H1 (cell line): ENCODE measurements at regions not wholly inside any gene's neighbourhood (a gene's known extent, or its start where the extent isn't known, plus 50 kb on each side); places are given as distances from the start of the nearest gene placed in this dataset.

ENCODE experiments used
- CTCF ChIA-PET: fragments of 300-600 bp; sonication (Branson Sonifier 250); formaldehyde crosslinking; loops from one replicate; lab custom pipeline; 2021; ENCODE audit not compliant: partially characterized antibody; lab: Charles Lee
- POLR2A ChIA-PET: fragments of 300-600 bp; sonication (Branson Sonifier 250); formaldehyde crosslinking; loops from one replicate; lab custom pipeline; 2021; ENCODE audit warnings: inconsistent platforms; ENCODE audit not compliant: partially characterized antibody; lab: Charles Lee
- DNase-seq, 2 experiments: peaks; one replicate each; pipeline versions ENCODE4 v3.0.0 to v3.0.0-alpha.2; 2010 to 2022; ENCODE audit warnings: low spot score in 2 of 2, low read depth in 1 of 2, mixed read lengths in 1 of 2
- FAIRE-seq: peaks from 2 replicates; lab custom pipeline; 2011; peaks lifted over from hg19 to GRCh38; lab: Jason Lieb, UNC
- H2AFZ ChIP-seq: 2 replicates; pipeline ENCODE4 v1.8.1; 2012; ENCODE audit warnings: low read length, inconsistent platforms
- H2AK5ac ChIP-seq: 2 replicates; pipeline ENCODE4 v1.6.1; 2013; ENCODE audit warnings: low read depth, low read length
- H2BK120ac ChIP-seq: replicated peaks from 2 replicates; pipeline ENCODE3; 2013; ENCODE audit warnings: low read depth, low read length, inconsistent platforms
- H2BK12ac ChIP-seq: 2 replicates; pipeline ENCODE4 v1.6.1; 2013; ENCODE audit warnings: low read depth, low read length
- H2BK15ac ChIP-seq: 2 replicates; pipeline ENCODE4 v1.6.1; 2013; ENCODE audit warnings: low read length
- H2BK20ac ChIP-seq: 2 replicates; pipeline ENCODE4 v1.6.1; 2013; ENCODE audit warnings: low read length
- H2BK5ac ChIP-seq: 2 replicates; pipeline ENCODE4 v1.6.1; 2013; ENCODE audit warnings: low read depth, low read length
- H3K14ac ChIP-seq: 2 replicates; pipeline ENCODE4 v1.6.1; 2013; ENCODE audit warnings: inconsistent platforms; ENCODE audit not compliant: insufficient read length
- H3K18ac ChIP-seq: 2 replicates; pipeline ENCODE4 v1.6.1; 2013; ENCODE audit warnings: low read length; ENCODE audit errors: extremely low read depth
- H3K23ac ChIP-seq: 2 replicates; pipeline ENCODE4 v1.6.1; 2013; ENCODE audit warnings: inconsistent platforms; ENCODE audit not compliant: insufficient read length
- H3K23me2 ChIP-seq: 2 replicates; pipeline ENCODE4 v1.6.1; 2013; ENCODE audit warnings: low read depth, low read length
- H3K27ac ChIP-seq: 2 replicates; pipeline ENCODE4 v1.6.1; 2011; ENCODE audit warnings: low read depth, low read length, inconsistent platforms
- H3K27me3 ChIP-seq, 4 experiments: replicated peaks in 1 of 4; 1 replicate in 1 of 4; 2 replicates in 3 of 4; pipeline versions ENCODE4 v1.6.1 to v1.8.1; 2011 to 2013; ENCODE audit warnings: low read length in 3 of 4, mild to moderate bottlenecking in 3 of 4, inconsistent platforms in 2 of 4, mixed read lengths in 2 of 4, moderate library complexity in 1 of 4; ENCODE audit not compliant: control insufficient read depth in 3 of 4, insufficient read depth in 3 of 4; ENCODE audit errors: extremely low read depth in 1 of 4
- H3K36me3 ChIP-seq, 4 experiments: 2 replicates each; pipeline versions ENCODE4 v1.6.1 to v1.8.1; 2011 to 2013; ENCODE audit warnings: mild to moderate bottlenecking in 4 of 4, low read length in 3 of 4, moderate library complexity in 2 of 4, control low read depth in 1 of 4, inconsistent platforms in 1 of 4; ENCODE audit not compliant: insufficient read depth in 4 of 4, control insufficient read depth in 2 of 4
- H3K4ac ChIP-seq: replicated peaks from 2 replicates; pipeline ENCODE3; 2013; ENCODE audit warnings: low read length, low read depth, mixed read lengths, inconsistent platforms; ENCODE audit not compliant: insufficient read length
- H3K4me1 ChIP-seq, 4 experiments: replicated peaks in 1 of 4; 1 replicate in 1 of 4; 2 replicates in 3 of 4; pipeline versions ENCODE4 v1.6.1 to v1.8.1; 2011 to 2013; ENCODE audit warnings: low read length in 3 of 4, inconsistent platforms in 2 of 4, mixed read lengths in 1 of 4; ENCODE audit not compliant: insufficient read depth in 4 of 4, control insufficient read depth in 3 of 4
- H3K4me2 ChIP-seq, 2 experiments: 2 replicates each; pipeline versions ENCODE4 v1.6.1 to v1.8.1; 2011 to 2013; ENCODE audit warnings: low read depth in 2 of 2, low read length in 2 of 2, control low read depth in 1 of 2, inconsistent platforms in 1 of 2, mild to moderate bottlenecking in 1 of 2; ENCODE audit not compliant: insufficient read depth in 1 of 2
- H3K4me3 ChIP-seq, 4 experiments: fragments of 200-600, 300-600 bp in 1 of 4; sonication (generic), shearing (Covaris generic), sonication (Bioruptor Twin) in 1 of 4; 2 replicates each; pipeline versions ENCODE4 v1.5.1 to v1.8.1; 2011 to 2016; ENCODE audit warnings: low read length in 4 of 4, low read depth in 3 of 4, control low read depth in 2 of 4, inconsistent platforms in 2 of 4, mild to moderate bottlenecking in 2 of 4, mixed read lengths in 1 of 4, moderate library complexity in 1 of 4; ENCODE audit not compliant: insufficient read depth in 2 of 4; ENCODE audit errors: extremely low read depth in 1 of 4
- H3K56ac ChIP-seq: replicated peaks from 2 replicates; pipeline ENCODE3; 2013; ENCODE audit warnings: low read depth, mild to moderate bottlenecking, mixed read lengths, low read length, inconsistent platforms; ENCODE audit not compliant: insufficient read length
- H3K79me1 ChIP-seq: 2 replicates; pipeline ENCODE4 v1.6.1; 2013; ENCODE audit warnings: low read depth, low read length, control low read depth
- H3K79me2 ChIP-seq, 2 experiments: 2 replicates each; pipeline versions ENCODE4 v1.6.1 to v1.8.1; 2012 to 2013; ENCODE audit warnings: low read length in 2 of 2, mild to moderate bottlenecking in 2 of 2, inconsistent platforms in 1 of 2; ENCODE audit not compliant: insufficient read depth in 2 of 2, control insufficient read depth in 1 of 2
- H3K9ac ChIP-seq, 4 experiments: replicated peaks in 1 of 4; 1 replicate in 1 of 4; 2 replicates in 3 of 4; pipeline versions ENCODE4 v1.6.1 to v1.8.1; 2011 to 2013; ENCODE audit warnings: low read depth in 3 of 4, low read length in 3 of 4, control low read depth in 2 of 4, mild to moderate bottlenecking in 2 of 4, moderate library complexity in 2 of 4, inconsistent platforms in 1 of 4; ENCODE audit errors: extremely low read depth in 1 of 4
- H3K9me3 ChIP-seq, 2 experiments: 2 replicates each; pipeline versions ENCODE4 v1.6.1 to v1.8.1; 2012 to 2013; ENCODE audit warnings: mild to moderate bottlenecking in 2 of 2, moderate library complexity in 2 of 2, control low read depth in 1 of 2, inconsistent platforms in 1 of 2, low read depth in 1 of 2, low read length in 1 of 2, mixed read lengths in 1 of 2; ENCODE audit not compliant: insufficient read depth in 2 of 2
- H4K20me1 ChIP-seq, 2 experiments: replicated peaks in 1 of 2; 2 replicates each; pipeline versions ENCODE3 to v1.8.1; 2011 to 2013; ENCODE audit warnings: inconsistent platforms in 2 of 2, low read length in 2 of 2, mild to moderate bottlenecking in 1 of 2; ENCODE audit not compliant: insufficient read depth in 2 of 2, control insufficient read depth in 1 of 2
- H4K5ac ChIP-seq: 2 replicates; pipeline ENCODE4 v1.6.1; 2013; ENCODE audit warnings: low read length, low read depth, mixed read lengths, inconsistent platforms; ENCODE audit not compliant: insufficient read length
- H4K8ac ChIP-seq: 2 replicates; pipeline ENCODE4 v1.8.0; 2013; ENCODE audit warnings: mild to moderate bottlenecking, moderate library complexity, low read length, inconsistent platforms; ENCODE audit not compliant: insufficient read depth; ENCODE audit errors: extremely low read depth
- H4K91ac ChIP-seq: replicated peaks from 2 replicates; pipeline ENCODE3; 2013; ENCODE audit warnings: low read length, mixed read lengths, inconsistent platforms; ENCODE audit not compliant: insufficient read length
- EP300 ChIP-seq, 2 experiments: IDR thresholded peaks; 1 replicate in 1 of 2; 2 replicates in 1 of 2; pipeline ENCODE4 v1.6.1; 2011 to 2012; ENCODE audit warnings: low read depth in 2 of 2, low read length in 2 of 2, mild to moderate bottlenecking in 2 of 2, borderline replicate concordance in 1 of 2, inconsistent platforms in 1 of 2, moderate library complexity in 1 of 2
- HDAC6 ChIP-seq: IDR thresholded peaks from one replicate; pipeline ENCODE4 v1.7.1; 2012; ENCODE audit warnings: low read depth, mild to moderate bottlenecking, inconsistent platforms, low read length, moderate library complexity
- POLR2A ChIP-seq, 2 experiments: IDR thresholded peaks; 1 replicate in 1 of 2; 2 replicates in 1 of 2; pipeline ENCODE4 v1.6.1; 2011; ENCODE audit warnings: low read depth in 2 of 2, low read length in 2 of 2, mild to moderate bottlenecking in 2 of 2; ENCODE audit errors: control extremely low read depth in 1 of 2
- ZNF274 ChIP-seq: IDR thresholded peaks from 2 replicates; pipeline ENCODE4 v1.7.0; 2012; ENCODE audit warnings: low read length, borderline replicate concordance; ENCODE audit errors: extremely low read depth
- WGBS, 2 experiments: shearing (Covaris generic) in 1 of 2; methylation state at CpG; one replicate each; pipeline versions ENCODE4 v1.1.6 to v1.1.7; 2013 to 2015; ENCODE audit warnings: low lambda C conversion rate in 2 of 2, mixed read lengths in 2 of 2, inconsistent platforms in 1 of 2, low coverage in 1 of 2, missing lambda C conversion rate in 1 of 2; ENCODE audit not compliant: insufficient replicate concordance in 2 of 2, insufficient coverage in 1 of 2, insufficient read length in 1 of 2; ENCODE audit errors: extremely low coverage in 1 of 2, missing lambda C conversion rate in 1 of 2; 5-methylcytosine and 5-hydroxymethylcytosine counted together

GRCh38 chr14:40986655-40987054 is 620.0 kb upstream of the LRFN5 start:
- H3K4me1 ChIP-seq, result no peaks in the 10 kb centered on the region
- POLR2A ChIA-PET, result interaction anchor here (0.7 kb wide), 1 partner anchor 13 kb away, joined by 3 read pairs; no protein-coding TSS in a partner anchor
- no peak overlapping the region for H3K9ac ChIP-seq
- no peak overlapping the region for H3K4me3 ChIP-seq
- H3K23ac ChIP-seq, result no peak overlapping the region
- no peak overlapping the region for H2AK5ac ChIP-seq
- no peak overlapping the region for H4K5ac ChIP-seq
- CTCF ChIA-PET, result no interaction called here
- TF ChIP-seq HDAC6 (no peak), EP300 (IDR thresholded peaks at IDR 0.05; ENCODE audit: borderline replicate concordance in 1 of 2, low read depth in 2 of 2, low read length in 2 of 2) (no peak), POLR2A (IDR thresholded peaks at IDR 0.05; ENCODE audit: control extremely low read depth in 1 of 2, low read depth in 2 of 2, low read length in 2 of 2) (no peak), ZNF274 (no peak)
- TF ChIP-seq, all 59 proteins: peak for 0
- no peak overlapping the region for H3K4me2 ChIP-seq
- H4K8ac ChIP-seq, result no peak overlapping the region
- H3K36me3 ChIP-seq, result no peaks in the 10 kb centered on the region
- H2BK20ac ChIP-seq, result no peak overlapping the region
- DNase-seq (no peak), FAIRE-seq (no peak)
- no peaks in the 10 kb centered on the region for H3K23me2 ChIP-seq
- no peaks in the 10 kb centered on the region for H3K79me1 ChIP-seq
- no peak overlapping the region for H3K4ac ChIP-seq
- no peaks in the 10 kb centered on the region for H3K9me3 ChIP-seq
- no peak overlapping the region for H3K56ac ChIP-seq
- no peaks in the 10 kb centered on the region for H3K79me2 ChIP-seq
- no peaks in the 10 kb centered on the region for H4K20me1 ChIP-seq
- H2BK5ac ChIP-seq, result no peak overlapping the region
- H3K18ac ChIP-seq, result no peak overlapping the region
- H2AFZ ChIP-seq, result no peak overlapping the region
- H3K14ac ChIP-seq, result no peak overlapping the region
- no peak overlapping the region for H2BK15ac ChIP-seq
- H4K91ac ChIP-seq, result no peak overlapping the region
- WGBS, 2 experiments, result 86% methylated on average over 1 of the region's 1 CpG; no CpG with 5 or more reads in 1 of the 2 experiments
- H2BK12ac ChIP-seq, result no peak overlapping the region
- no peak overlapping the region for H3K27ac ChIP-seq
- H2BK120ac ChIP-seq, result no peak overlapping the region
- no peaks in the 10 kb centered on the region for H3K27me3 ChIP-seq
